C4-2B (cell line): ENCODE measurements at regions not wholly inside any gene's neighbourhood (a gene's known extent, or its start where the extent isn't known, plus 50 kb on each side); places are given as distances from the start of the nearest gene placed in this dataset.

ENCODE experiments used
- H3K27ac ChIP-seq: fragments of 450-650 bp; 2 replicates; pipeline ENCODE4 v1.5.1; 2017
- CTCF ChIP-seq: fragments of 450-650 bp; conservative IDR thresholded peaks from 2 replicates; pipeline ENCODE4 v1.5.1; 2017; ENCODE audit warnings: mild to moderate bottlenecking
- ZFX ChIP-seq: fragments of 450-650 bp; IDR thresholded peaks from 2 replicates; pipeline ENCODE4 v1.6.1; 2017

- TF ChIP-seq CTCF (no peak), ZFX (no peak)
Measured at GRCh38 chr12:97957109-97957508, 494.5 kb downstream of the RMST start.

GRCh38 chr12:97960225-97960624 is 497.6 kb downstream of the RMST start:
- TF ChIP-seq ZFX: no peak
- H3K27ac ChIP-seq: no peak overlapping the region

More at GRCh38 chr12:97957109-97957508, 494.5 kb downstream of the RMST start:
- no peak overlapping the region for H3K27ac ChIP-seq

DNA sequence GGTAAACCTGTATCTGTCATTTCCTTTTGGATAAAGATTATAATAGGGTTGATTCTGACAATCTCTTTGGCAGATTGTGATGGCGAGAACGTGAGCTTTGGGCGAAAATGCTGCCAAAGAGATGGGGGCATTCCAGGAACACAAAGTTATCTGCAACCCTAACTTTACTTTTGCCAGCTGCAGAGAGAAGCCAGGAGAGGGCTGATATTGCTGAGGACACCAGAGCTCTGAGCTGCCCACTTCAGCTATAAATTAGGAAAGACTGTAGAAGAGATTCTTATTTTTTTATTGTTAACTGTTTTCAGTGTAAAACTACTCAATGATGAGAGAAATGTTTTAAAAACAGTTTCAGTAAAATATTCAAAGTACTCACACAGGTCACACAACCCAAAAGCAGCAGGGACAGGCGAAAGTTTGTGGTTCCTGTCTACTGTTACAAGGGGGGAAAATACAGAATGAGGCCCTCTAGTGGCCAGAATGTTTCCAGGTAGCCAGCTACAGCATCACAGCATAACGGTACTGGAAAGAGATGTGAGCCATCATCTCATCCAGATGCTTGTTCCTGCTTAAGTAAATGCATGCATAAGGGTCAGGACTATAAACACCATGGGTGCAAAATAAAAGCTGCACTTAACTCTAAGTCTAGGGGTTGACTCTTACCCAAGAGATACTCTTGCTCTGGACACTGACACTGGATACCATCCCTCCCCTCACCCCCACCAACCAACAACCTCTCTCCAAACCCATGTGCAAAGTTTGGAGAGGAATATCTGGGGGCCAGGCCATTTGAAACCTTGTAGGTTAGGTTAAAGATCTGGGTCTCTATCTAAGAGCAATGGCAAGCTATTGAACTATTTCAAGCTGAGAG is 498.4 kb downstream of the RMST start:
- H3K27ac ChIP-seq: no peak overlapping the region
- TF ChIP-seq ZFX: no peak
- peak; percentile 80 for TF ChIP-seq CTCF

DNA sequence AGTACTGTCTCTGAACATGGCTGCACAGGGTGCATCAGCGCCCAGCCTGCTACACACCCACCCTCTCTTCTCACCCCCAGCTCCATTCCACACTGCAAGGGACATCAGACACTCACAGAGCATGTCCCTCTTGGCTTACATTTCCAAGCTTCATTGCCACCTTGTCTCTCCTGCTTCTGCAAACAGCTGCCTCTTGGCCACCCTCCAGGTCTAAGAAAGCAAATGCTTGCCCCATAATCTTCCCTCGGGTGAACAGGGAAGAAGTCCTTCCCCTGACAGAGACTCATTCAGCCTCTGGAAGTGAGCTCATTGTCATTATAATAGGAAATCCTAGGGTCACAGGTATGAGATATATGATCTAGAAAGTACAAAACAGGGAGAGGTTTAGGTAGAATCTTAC is 505.2 kb downstream of the RMST start:
- H3K27ac ChIP-seq: no peak overlapping the region
- no peak for TF ChIP-seq CTCF
- no peak for TF ChIP-seq ZFX

- no peak for TF ChIP-seq CTCF
- TF ChIP-seq ZFX: no peak
- no peak overlapping the region for H3K27ac ChIP-seq
Measured at GRCh38 chr12:97968641-97969197, 506.1 kb downstream of the RMST start.

- TF ChIP-seq CTCF (no peak), ZFX (no peak)
Measured at GRCh38 chr12:97977870-97978405, 515.3 kb downstream of the RMST start.

GRCh38 chr12:97982684-97983083 is 520.1 kb downstream of the RMST start:
- TF ChIP-seq ZFX: no peak
- H3K27ac ChIP-seq: no peak overlapping the region

More at GRCh38 chr12:97977870-97978405, 515.3 kb downstream of the RMST start:
- no peak overlapping the region for H3K27ac ChIP-seq

DNA sequence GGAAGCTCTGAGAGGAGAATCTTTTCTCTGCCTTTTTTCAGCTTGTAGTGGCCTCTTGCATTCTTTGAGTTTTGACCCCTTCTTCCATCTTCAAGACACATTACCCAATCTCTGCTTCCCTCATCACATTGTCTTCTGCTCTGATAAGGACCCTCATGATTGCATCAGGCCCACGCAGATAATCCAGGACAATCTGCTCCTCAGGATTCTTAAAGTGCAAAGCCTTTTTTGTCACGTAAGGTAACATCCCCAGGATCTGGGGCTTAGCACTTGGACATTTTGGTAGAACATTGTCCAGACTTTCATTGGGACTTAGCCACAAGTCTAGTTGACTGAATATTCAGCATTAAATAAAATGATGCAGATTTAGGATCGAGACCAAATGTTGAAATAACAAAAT is 521.2 kb downstream of the RMST start:
- TF ChIP-seq CTCF (no peak), ZFX (no peak)
- no peak overlapping the region for H3K27ac ChIP-seq
